Memory B cell (primary cell): ENCODE measurements at regions not wholly inside any gene's neighbourhood (a gene's known extent, or its start where the extent isn't known, plus 50 kb on each side); places are given as distances from the start of the nearest gene placed in this dataset.

Experiments used
- ATAC-seq: fragments of 150-1000 bp; cut with Tn5 transposase; 2 replicates; pipeline ENCODE4 v1.10.0; 2021; ENCODE audit warnings: low read depth, mild to moderate bottlenecking, moderate library complexity
- DNase-seq, 2 donors: peaks; one replicate each; pipeline ENCODE4 v3.0.0; 2022; ENCODE audit warnings: low spot score in 2 of 2
- H3K27ac Mint-ChIP-seq: one replicate; pipeline ENCODE4 v1.8.0; 2022; ENCODE audit warnings: mild to moderate bottlenecking, moderate library complexity, mixed read lengths
- H3K27me3 Mint-ChIP-seq: one replicate; pipeline ENCODE4 v1.8.0; 2022; ENCODE audit warnings: mixed read lengths
- H3K36me3 Mint-ChIP-seq: one replicate; pipeline ENCODE4 v1.8.0; 2022; ENCODE audit warnings: mild to moderate bottlenecking, mixed read lengths
- H3K4me1 Mint-ChIP-seq: one replicate; pipeline ENCODE4 v1.8.0; 2022; ENCODE audit warnings: mixed read lengths
- H3K4me3 Mint-ChIP-seq: one replicate; pipeline ENCODE4 v1.8.0; 2022; ENCODE audit warnings: mild to moderate bottlenecking, moderate library complexity, mixed read lengths
- H3K9me3 Mint-ChIP-seq: one replicate; pipeline ENCODE4 v1.8.0; 2022; ENCODE audit warnings: mixed read lengths

GRCh38 chr10:44168478-44168877, 216.4 kb downstream of the CXCL12 start:
- no peak for ATAC-seq
- H3K4me3 Mint-ChIP-seq = no peak overlapping the region
- DNase-seq = no peak
- no peak overlapping the region for H3K27ac Mint-ChIP-seq
- H3K27me3 Mint-ChIP-seq = peaks cover 2% of the 10 kb centered on the region
- no peaks in the 10 kb centered on the region for H3K4me1 Mint-ChIP-seq
- no peaks in the 10 kb centered on the region for H3K36me3 Mint-ChIP-seq
- H3K9me3 Mint-ChIP-seq = peaks cover 3% of the 10 kb centered on the region

GRCh38 chr10:44167752-44168151, 217.1 kb downstream of the CXCL12 start:
- Mint-ChIP-seq H3K27me3 (peaks cover 2% of the 10 kb centered on the region), H3K27ac (no peak overlapping the region), H3K36me3 (no peaks in the 10 kb centered on the region), H3K4me1 (no peaks in the 10 kb centered on the region), H3K4me3 (no peak overlapping the region), H3K9me3 (peaks cover 3% of the 10 kb centered on the region)
- ATAC-seq = no peak
- DNase-seq = no peak

- no peak overlapping the region for H3K27ac Mint-ChIP-seq
- H3K4me1 Mint-ChIP-seq = no peaks in the 10 kb centered on the region
- no peak for ATAC-seq
- H3K36me3 Mint-ChIP-seq = no peaks in the 10 kb centered on the region
- peaks cover 1% of the 10 kb centered on the region for H3K27me3 Mint-ChIP-seq
- no peak for DNase-seq
- H3K4me3 Mint-ChIP-seq = no peak overlapping the region
- peaks cover 3% of the 10 kb centered on the region for H3K9me3 Mint-ChIP-seq
Measured at GRCh38 chr10:44166441-44166840, 218.5 kb downstream of the CXCL12 start.

GRCh38 chr10:44164251-44164956, 220.5 kb downstream of the CXCL12 start:
- DNase-seq (no peak), ATAC-seq (no peak)
- Mint-ChIP-seq H3K27me3 (no peaks in the 10 kb centered on the region), H3K36me3 (no peaks in the 10 kb centered on the region), H3K27ac (no peak overlapping the region), H3K4me1 (no peaks in the 10 kb centered on the region), H3K9me3 (peaks cover 1% of the 10 kb centered on the region), H3K4me3 (no peak overlapping the region)

GRCh38 chr10:44161184-44161583, 223.7 kb downstream of the CXCL12 start:
- DNase-seq = no peak
- no peak for ATAC-seq
- Mint-ChIP-seq H3K4me3 (no peak overlapping the region), H3K9me3 (peaks cover 7% of the 10 kb centered on the region), H3K36me3 (no peaks in the 10 kb centered on the region), H3K27me3 (no peaks in the 10 kb centered on the region), H3K4me1 (no peaks in the 10 kb centered on the region), H3K27ac (no peak overlapping the region)

- H3K27me3 Mint-ChIP-seq = no peaks in the 10 kb centered on the region
- H3K4me1 Mint-ChIP-seq = no peaks in the 10 kb centered on the region
- H3K9me3 Mint-ChIP-seq = peaks cover 8% of the 10 kb centered on the region
- H3K36me3 Mint-ChIP-seq = no peaks in the 10 kb centered on the region
- DNase-seq = no peak
- ATAC-seq = no peak
- H3K4me3 Mint-ChIP-seq = no peak overlapping the region
- no peak overlapping the region for H3K27ac Mint-ChIP-seq
Measured at GRCh38 chr10:44157574-44157973, 227.3 kb downstream of the CXCL12 start.

- peaks cover 13% of the 10 kb centered on the region for H3K9me3 Mint-ChIP-seq
- ATAC-seq (no peak), DNase-seq (no peak)
Measured at GRCh38 chr10:44154956-44155355, 229.9 kb downstream of the CXCL12 start.

GRCh38 chr10:44153918-44154670, 230.8 kb downstream of the CXCL12 start:
- Mint-ChIP-seq H3K36me3 (no peaks in the 10 kb centered on the region), H3K9me3 (peaks cover 16% of the 10 kb centered on the region), H3K4me1 (no peaks in the 10 kb centered on the region), H3K4me3 (no peak overlapping the region), H3K27me3 (peaks cover 1% of the 10 kb centered on the region), H3K27ac (no peak overlapping the region)
- ATAC-seq (no peak), DNase-seq (no peak)

More at GRCh38 chr10:44154956-44155355, 229.9 kb downstream of the CXCL12 start:
- H3K4me3 Mint-ChIP-seq = no peak overlapping the region
- peaks cover 1% of the 10 kb centered on the region for H3K27me3 Mint-ChIP-seq
- H3K27ac Mint-ChIP-seq = no peak overlapping the region
- H3K36me3 Mint-ChIP-seq = no peaks in the 10 kb centered on the region
- no peaks in the 10 kb centered on the region for H3K4me1 Mint-ChIP-seq

GRCh38 chr10:44143556-44143955, 241.3 kb downstream of the CXCL12 start:
- no peak for ATAC-seq
- Mint-ChIP-seq H3K27me3 (no peaks in the 10 kb centered on the region), H3K27ac (no peak overlapping the region), H3K36me3 (no peaks in the 10 kb centered on the region), H3K4me3 (no peak overlapping the region), H3K4me1 (no peaks in the 10 kb centered on the region), H3K9me3 (peaks cover 8% of the 10 kb centered on the region)
- no peak for DNase-seq

- Mint-ChIP-seq H3K4me1 (no peaks in the 10 kb centered on the region), H3K36me3 (no peaks in the 10 kb centered on the region), H3K27me3 (no peaks in the 10 kb centered on the region), H3K4me3 (no peak overlapping the region), H3K9me3 (peaks cover 2% of the 10 kb centered on the region), H3K27ac (no peak overlapping the region)
- ATAC-seq = no peak
- DNase-seq = no peak
Measured at GRCh38 chr10:44132361-44133289, 252.3 kb downstream of the CXCL12 start.

GRCh38 chr10:44126291-44126717, 258.6 kb downstream of the CXCL12 start:
- ATAC-seq = no peak

GRCh38 chr10:44125879-44126278, 259.0 kb downstream of the CXCL12 start:
- Mint-ChIP-seq H3K4me3 (no peak overlapping the region), H3K36me3 (no peaks in the 10 kb centered on the region), H3K4me1 (no peaks in the 10 kb centered on the region), H3K27ac (no peak overlapping the region), H3K27me3 (no peaks in the 10 kb centered on the region), H3K9me3 (peaks cover 3% of the 10 kb centered on the region)
- no peak for ATAC-seq
- no peak for DNase-seq

More at GRCh38 chr10:44126291-44126717, 258.6 kb downstream of the CXCL12 start:
- Mint-ChIP-seq H3K27ac (no peak overlapping the region), H3K36me3 (no peaks in the 10 kb centered on the region), H3K27me3 (no peaks in the 10 kb centered on the region), H3K4me3 (no peak overlapping the region), H3K4me1 (no peaks in the 10 kb centered on the region), H3K9me3 (peaks cover 3% of the 10 kb centered on the region)
- no peak for DNase-seq

GRCh38 chr10:44118500-44118899, 266.4 kb downstream of the CXCL12 start:
- H3K27me3 Mint-ChIP-seq = no peaks in the 10 kb centered on the region
- DNase-seq (no peak), ATAC-seq (no peak)
- no peaks in the 10 kb centered on the region for H3K36me3 Mint-ChIP-seq
- no peaks in the 10 kb centered on the region for H3K4me1 Mint-ChIP-seq
- H3K4me3 Mint-ChIP-seq = no peak overlapping the region
- peaks cover 4% of the 10 kb centered on the region for H3K9me3 Mint-ChIP-seq
- H3K27ac Mint-ChIP-seq = no peak overlapping the region

GRCh38 chr10:44116474-44116873, 268.4 kb downstream of the CXCL12 start:
- no peak overlapping the region for H3K4me3 Mint-ChIP-seq
- no peaks in the 10 kb centered on the region for H3K4me1 Mint-ChIP-seq
- ATAC-seq (no peak), DNase-seq (no peak)
- no peaks in the 10 kb centered on the region for H3K36me3 Mint-ChIP-seq
- H3K27ac Mint-ChIP-seq = no peak overlapping the region
- peaks cover 2% of the 10 kb centered on the region for H3K9me3 Mint-ChIP-seq
- H3K27me3 Mint-ChIP-seq = no peaks in the 10 kb centered on the region
